ENCODE measurements at regions not wholly inside any gene's neighbourhood (a gene's known extent, or its start where the extent isn't known, plus 50 kb on each side); places are given as distances from the start of the nearest gene placed in this dataset.
A peak's percentile ranks its signal among the peaks of the same experiment; 100 is the strongest.
"Not testable (repeated sequence)": the region's sequence is repeated elsewhere in the genome, so short reads cannot be mapped to it uniquely, and the experiment has no call there.

- DNase-seq (ENCODE audit: low spot score in 2 of 2): no peak
- Mint-ChIP-seq H3K27ac (ENCODE audit: low read depth) (no peak overlapping the region), H3K4me3 (no peak overlapping the region), H3K4me1 (no peaks in the 10 kb centered on the region), H3K9me3 (peaks cover 11% of the 10 kb centered on the region), H3K36me3 (ENCODE audit: insufficient read depth) (no peaks in the 10 kb centered on the region), H3K27me3 (peaks cover 23% of the 10 kb centered on the region)
- no peak for ATAC-seq (replicated peaks; ENCODE audit: extremely low read depth, poor library complexity, severe bottlenecking)
Measured at GRCh38 chr15:91384189-91384730, 284.2 kb downstream of the SV2B start.

- H3K27ac Mint-ChIP-seq (ENCODE audit: low read depth): no peak overlapping the region
- DNase-seq (ENCODE audit: low spot score in 2 of 2) (no peak), ATAC-seq (replicated peaks; ENCODE audit: extremely low read depth, poor library complexity, severe bottlenecking) (no peak)
- H3K36me3 Mint-ChIP-seq (ENCODE audit: insufficient read depth): no peaks in the 10 kb centered on the region
- H3K9me3 Mint-ChIP-seq: peaks cover 11% of the 10 kb centered on the region
- no peaks in the 10 kb centered on the region for H3K4me1 Mint-ChIP-seq
- peaks cover 33% of the 10 kb centered on the region for H3K27me3 Mint-ChIP-seq
- H3K4me3 Mint-ChIP-seq: no peak overlapping the region
Measured at GRCh38 chr15:91385311-91385710, 285.3 kb downstream of the SV2B start.

- H3K27me3 Mint-ChIP-seq: peaks cover 62% of the 10 kb centered on the region
- ATAC-seq (replicated peaks; ENCODE audit: extremely low read depth, poor library complexity, severe bottlenecking): no peak
- H3K4me1 Mint-ChIP-seq: no peaks in the 10 kb centered on the region
- no peak overlapping the region for H3K4me3 Mint-ChIP-seq
- no peak for DNase-seq (ENCODE audit: low spot score in 2 of 2)
- peaks cover 2% of the 10 kb centered on the region for H3K36me3 Mint-ChIP-seq (ENCODE audit: insufficient read depth)
- H3K27ac Mint-ChIP-seq (ENCODE audit: low read depth): no peak overlapping the region
- no peaks in the 10 kb centered on the region for H3K9me3 Mint-ChIP-seq
Measured at GRCh38 chr15:91393186-91393585, 293.1 kb downstream of the SV2B start.

- no peaks in the 10 kb centered on the region for H3K36me3 Mint-ChIP-seq (ENCODE audit: insufficient read depth)
- DNase-seq (ENCODE audit: low spot score in 2 of 2): no peak
- H3K4me1 Mint-ChIP-seq: no peaks in the 10 kb centered on the region
- peaks cover 32% of the 10 kb centered on the region for H3K27me3 Mint-ChIP-seq
- no peak for ATAC-seq (replicated peaks; ENCODE audit: extremely low read depth, poor library complexity, severe bottlenecking)
- no peak overlapping the region for H3K27ac Mint-ChIP-seq (ENCODE audit: low read depth)
- H3K4me3 Mint-ChIP-seq: no peak overlapping the region
- no peaks in the 10 kb centered on the region for H3K9me3 Mint-ChIP-seq
Measured at GRCh38 chr15:91400481-91400880, 300.4 kb downstream of the SV2B start.

- no peak for DNase-seq (ENCODE audit: low spot score in 2 of 2)
- Mint-ChIP-seq H3K27ac (ENCODE audit: low read depth) (no peak overlapping the region), H3K4me3 (peak overlapping the region; percentile 3), H3K36me3 (ENCODE audit: insufficient read depth) (no peaks in the 10 kb centered on the region), H3K4me1 (peaks cover 20% of the 10 kb centered on the region), H3K27me3 (peaks cover 10% of the 10 kb centered on the region), H3K9me3 (no peaks in the 10 kb centered on the region)
- peak; percentile 77 for ATAC-seq (replicated peaks; ENCODE audit: extremely low read depth, poor library complexity, severe bottlenecking)
Measured at GRCh38 chr15:91407269-91407889, 307.3 kb downstream of the SV2B start.

- DNase-seq (ENCODE audit: low spot score in 2 of 2) (no peak), ATAC-seq (replicated peaks; ENCODE audit: extremely low read depth, poor library complexity, severe bottlenecking) (no peak)
- peaks cover 20% of the 10 kb centered on the region for H3K4me1 Mint-ChIP-seq
- H3K27me3 Mint-ChIP-seq: no peaks in the 10 kb centered on the region
- no peaks in the 10 kb centered on the region for H3K36me3 Mint-ChIP-seq (ENCODE audit: insufficient read depth)
- no peak overlapping the region for H3K27ac Mint-ChIP-seq (ENCODE audit: low read depth)
- no peak overlapping the region for H3K4me3 Mint-ChIP-seq
- no peaks in the 10 kb centered on the region for H3K9me3 Mint-ChIP-seq
Measured at GRCh38 chr15:91408476-91409076, 308.5 kb downstream of the SV2B start.

GRCh38 chr15:91409387-91409786 lies 309.3 kb downstream of the SV2B start:
- Mint-ChIP-seq H3K4me3 (no peak overlapping the region), H3K27me3 (no peaks in the 10 kb centered on the region), H3K4me1 (peaks cover 20% of the 10 kb centered on the region), H3K9me3 (no peaks in the 10 kb centered on the region), H3K27ac (ENCODE audit: low read depth) (no peak overlapping the region), H3K36me3 (ENCODE audit: insufficient read depth) (no peaks in the 10 kb centered on the region)
- DNase-seq (ENCODE audit: low spot score in 2 of 2): no peak
- no peak for ATAC-seq (replicated peaks; ENCODE audit: extremely low read depth, poor library complexity, severe bottlenecking)

GRCh38 chr15:91411586-91411985 lies 311.5 kb downstream of the SV2B start:
- no peak overlapping the region for H3K27ac Mint-ChIP-seq (ENCODE audit: low read depth)
- no peaks in the 10 kb centered on the region for H3K27me3 Mint-ChIP-seq

GRCh38 chr15:91412138-91412928 lies 312.3 kb downstream of the SV2B start:
- DNase-seq (ENCODE audit: low spot score in 2 of 2): no peak
- no peak overlapping the region for H3K27ac Mint-ChIP-seq (ENCODE audit: low read depth)
- ATAC-seq (replicated peaks; ENCODE audit: extremely low read depth, poor library complexity, severe bottlenecking): no peak

More at GRCh38 chr15:91411586-91411985, 311.5 kb downstream of the SV2B start:
- Mint-ChIP-seq H3K36me3 (ENCODE audit: insufficient read depth) (no peaks in the 10 kb centered on the region), H3K4me1 (peaks cover 20% of the 10 kb centered on the region), H3K9me3 (no peaks in the 10 kb centered on the region), H3K4me3 (no peak overlapping the region)
- no peak for DNase-seq (ENCODE audit: low spot score in 2 of 2)
- ATAC-seq (replicated peaks; ENCODE audit: extremely low read depth, poor library complexity, severe bottlenecking): no peak

GRCh38 chr15:91413142-91413541 lies 313.1 kb downstream of the SV2B start:
- no peak for DNase-seq (ENCODE audit: low spot score in 2 of 2)
- Mint-ChIP-seq H3K4me3 (no peak overlapping the region), H3K27ac (ENCODE audit: low read depth) (no peak overlapping the region), H3K36me3 (ENCODE audit: insufficient read depth) (no peaks in the 10 kb centered on the region), H3K9me3 (peaks cover 1% of the 10 kb centered on the region), H3K4me1 (peaks cover 8% of the 10 kb centered on the region), H3K27me3 (no peaks in the 10 kb centered on the region)
- no peak for ATAC-seq (replicated peaks; ENCODE audit: extremely low read depth, poor library complexity, severe bottlenecking)

More at GRCh38 chr15:91412138-91412928, 312.3 kb downstream of the SV2B start:
- Mint-ChIP-seq H3K36me3 (ENCODE audit: insufficient read depth) (no peaks in the 10 kb centered on the region), H3K27me3 (no peaks in the 10 kb centered on the region), H3K4me3 (no peak overlapping the region), H3K9me3 (no peaks in the 10 kb centered on the region), H3K4me1 (peaks cover 15% of the 10 kb centered on the region)

- H3K9me3 Mint-ChIP-seq: peaks cover 5% of the 10 kb centered on the region
- H3K36me3 Mint-ChIP-seq (ENCODE audit: insufficient read depth): no peaks in the 10 kb centered on the region
- H3K27ac Mint-ChIP-seq (ENCODE audit: low read depth): no peak overlapping the region
- H3K27me3 Mint-ChIP-seq: no peaks in the 10 kb centered on the region
- no peak for ATAC-seq (replicated peaks; ENCODE audit: extremely low read depth, poor library complexity, severe bottlenecking)
- peaks cover 7% of the 10 kb centered on the region for H3K4me1 Mint-ChIP-seq
- H3K4me3 Mint-ChIP-seq: no peak overlapping the region
- DNase-seq (ENCODE audit: low spot score in 2 of 2): no peak
Measured at GRCh38 chr15:91414124-91414523, 314.1 kb downstream of the SV2B start.

- H3K27me3 Mint-ChIP-seq; ATAC-seq (replicated peaks; ENCODE audit: extremely low read depth, poor library complexity, severe bottlenecking); H3K36me3 Mint-ChIP-seq (ENCODE audit: insufficient read depth); H3K4me3 Mint-ChIP-seq; DNase-seq (ENCODE audit: low spot score in 2 of 2); H3K27ac Mint-ChIP-seq (ENCODE audit: low read depth): not testable (repeated sequence)
- H3K4me1 Mint-ChIP-seq: peaks cover 12% of the 10 kb centered on the region
- peaks cover 10% of the 10 kb centered on the region for H3K9me3 Mint-ChIP-seq
Measured at GRCh38 chr15:91415258-91415657, 315.2 kb downstream of the SV2B start.

Measured in central memory CD8-positive, alpha-beta T cell (primary cell).